ENCODE measurements at regions not wholly inside any gene's neighbourhood (a gene's known extent, or its start where the extent isn't known, plus 50 kb on each side); places are given as distances from the start of the nearest gene placed in this dataset.

DNA sequence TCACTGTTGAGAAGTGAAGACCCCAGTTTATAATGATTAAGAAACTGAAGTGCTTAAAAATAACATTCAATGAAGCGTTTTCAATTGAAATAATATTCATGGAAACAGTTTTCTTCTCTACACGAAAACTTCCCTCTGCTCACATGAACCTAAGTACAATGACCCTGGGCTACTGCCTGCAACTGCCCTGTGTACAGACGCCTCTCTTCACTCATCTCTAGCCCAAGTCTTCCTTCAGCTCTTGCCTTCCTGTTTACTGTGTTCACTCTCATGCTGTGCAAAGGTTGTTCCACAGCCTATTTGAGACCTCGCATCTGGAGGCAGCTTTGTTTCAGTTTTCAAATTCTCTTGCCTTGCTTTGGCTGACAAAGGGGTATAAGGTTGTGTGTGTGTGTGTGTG is 100.8 kb downstream of the GRIN2B start:
- H3K23ac ChIP-seq (ENCODE audit: low read depth, low read length): no peak overlapping the region
- no peak overlapping the region for H2AK9ac ChIP-seq (replicated peaks; ENCODE audit: low read depth, low read length, poor library complexity)
- no peaks in the 10 kb centered on the region for H4K20me1 ChIP-seq (ENCODE audit: insufficient read depth, low read length)
- no peak overlapping the region for H3K9ac ChIP-seq (ENCODE audit: low read depth, low read length)
- no peak overlapping the region for H2BK20ac ChIP-seq (ENCODE audit: low read depth, low read length)
- no peak overlapping the region for H2AK5ac ChIP-seq (ENCODE audit: low read depth, low read length)
- H3K27me3 ChIP-seq (ENCODE audit: control insufficient read depth, insufficient read depth, low read length): no peaks in the 10 kb centered on the region
- no peaks in the 10 kb centered on the region for H3K4me1 ChIP-seq (ENCODE audit: control insufficient read depth, insufficient read depth, low read length)
- no peak overlapping the region for H4K5ac ChIP-seq (ENCODE audit: low read depth, low read length)
- DNase-seq: no peak
- in situ Hi-C loops (cut with MboI; ENCODE audit: low sequenced_read_pairs): no loop called here
- H3K27ac ChIP-seq (ENCODE audit: insufficient read depth, low read length): no peak overlapping the region
- TF ChIP-seq, protein P1, sequence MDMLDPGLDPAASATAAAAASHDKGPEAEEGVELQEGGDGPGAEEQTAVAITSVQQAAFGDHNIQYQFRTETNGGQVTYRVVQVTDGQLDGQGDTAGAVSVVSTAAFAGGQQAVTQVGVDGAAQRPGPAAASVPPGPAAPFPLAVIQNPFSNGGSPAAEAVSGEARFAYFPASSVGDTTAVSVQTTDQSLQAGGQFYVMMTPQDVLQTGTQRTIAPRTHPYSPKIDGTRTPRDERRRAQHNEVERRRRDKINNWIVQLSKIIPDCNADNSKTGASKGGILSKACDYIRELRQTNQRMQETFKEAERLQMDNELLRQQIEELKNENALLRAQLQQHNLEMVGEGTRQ (IDR thresholded peaks at IDR 0.05; ENCODE audit: low read depth, low read length): no peak
- TF ChIP-seq MXI1 (IDR thresholded peaks at IDR 0.05; ENCODE audit: borderline replicate concordance, low read depth, low read length): no peak
- TF ChIP-seq BHLHE40 (IDR thresholded peaks at IDR 0.05; ENCODE audit: low read depth, low read length): no peak
- TF ChIP-seq MAZ (IDR thresholded peaks at IDR 0.05; ENCODE audit: borderline replicate concordance, low read depth, low read length): no peak
- TF ChIP-seq, protein P2, sequence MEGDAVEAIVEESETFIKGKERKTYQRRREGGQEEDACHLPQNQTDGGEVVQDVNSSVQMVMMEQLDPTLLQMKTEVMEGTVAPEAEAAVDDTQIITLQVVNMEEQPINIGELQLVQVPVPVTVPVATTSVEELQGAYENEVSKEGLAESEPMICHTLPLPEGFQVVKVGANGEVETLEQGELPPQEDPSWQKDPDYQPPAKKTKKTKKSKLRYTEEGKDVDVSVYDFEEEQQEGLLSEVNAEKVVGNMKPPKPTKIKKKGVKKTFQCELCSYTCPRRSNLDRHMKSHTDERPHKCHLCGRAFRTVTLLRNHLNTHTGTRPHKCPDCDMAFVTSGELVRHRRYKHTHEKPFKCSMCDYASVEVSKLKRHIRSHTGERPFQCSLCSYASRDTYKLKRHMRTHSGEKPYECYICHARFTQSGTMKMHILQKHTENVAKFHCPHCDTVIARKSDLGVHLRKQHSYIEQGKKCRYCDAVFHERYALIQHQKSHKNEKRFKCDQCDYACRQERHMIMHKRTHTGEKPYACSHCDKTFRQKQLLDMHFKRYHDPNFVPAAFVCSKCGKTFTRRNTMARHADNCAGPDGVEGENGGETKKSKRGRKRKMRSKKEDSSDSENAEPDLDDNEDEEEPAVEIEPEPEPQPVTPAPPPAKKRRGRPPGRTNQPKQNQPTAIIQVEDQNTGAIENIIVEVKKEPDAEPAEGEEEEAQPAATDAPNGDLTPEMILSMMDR (conservative IDR thresholded peaks at IDR 0.05; ENCODE audit: low read depth, low read length): no peak
- no peak for TF ChIP-seq CEBPB (IDR thresholded peaks at IDR 0.05; ENCODE audit: low read depth, low read length)
- TF ChIP-seq CHD1 (IDR thresholded peaks at IDR 0.05; ENCODE audit: low read depth, low read length): no peak
- TF ChIP-seq POLR2A (IDR thresholded peaks at IDR 0.05; ENCODE audit: low read depth, low read length): no peak
- intact Hi-C loops (cut with micrococcal nuclease): no loop called here
- no TSS peak for BruUV-seq (replicated peaks)
- H4K91ac ChIP-seq (ENCODE audit: insufficient read depth, low read depth, low read length): no peak overlapping the region
- no peak overlapping the region for H2AFZ ChIP-seq (replicated peaks; ENCODE audit: low read length, poor library complexity)
- no peak overlapping the region for H2BK120ac ChIP-seq (ENCODE audit: low read depth, low read length)
- no peaks in the 10 kb centered on the region for H3K9me1 ChIP-seq (ENCODE audit: insufficient read depth, low read length)
- H3K4ac ChIP-seq (ENCODE audit: low read depth, low read length): no peak overlapping the region
- dilution Hi-C loops (cut with HindIII; ENCODE audit: low sequenced_read_pairs, unreplicated experiment): no loop called here
- ChIA-PET POLR2A (ENCODE audit: unreplicated experiment) (no interaction called here), CTCF (no interaction called here)
- no peaks in the 10 kb centered on the region for H3K79me1 ChIP-seq (ENCODE audit: low read depth in 1 of 2, low read length in 2 of 2)
- no peak overlapping the region for H3K4me2 ChIP-seq (ENCODE audit: low read depth, low read length)
- no peak overlapping the region for H2BK5ac ChIP-seq (ENCODE audit: low read depth, low read length, poor library complexity, severe bottlenecking)
- H3K18ac ChIP-seq (ENCODE audit: low read depth, low read length): no peak overlapping the region
- H4K8ac ChIP-seq (ENCODE audit: low read depth in 2 of 2, low read length in 2 of 2): no peak overlapping the region
- H3K9me3 ChIP-seq (ENCODE audit: control insufficient read depth, insufficient read depth, low read length): no peaks in the 10 kb centered on the region
- no peak for ATAC-seq (ENCODE audit: low read depth)
- no peak overlapping the region for H3K56ac ChIP-seq (ENCODE audit: extremely low read depth, insufficient read depth, low read length)
- no CpG with 5 or more reads among the region's 4 CpGs for WGBS, 2 experiments (ENCODE audit: extremely low coverage in 2 of 2, insufficient read length in 1 of 2)
- no peak overlapping the region for H2BK15ac ChIP-seq (ENCODE audit: low read depth, low read length)
- no peaks in the 10 kb centered on the region for H3K36me3 ChIP-seq (ENCODE audit: control insufficient read depth, insufficient read depth, low read length)
- no peak overlapping the region for H3K14ac ChIP-seq (replicated peaks; ENCODE audit: low read depth, low read length)
- no peak overlapping the region for H3K4me3 ChIP-seq (ENCODE audit: insufficient read depth, low read depth, low read length)

Data from IMR-90 (cell line).